Keratinocyte (primary cell): ENCODE measurements at regions not wholly inside any gene's neighbourhood (a gene's known extent, or its start where the extent isn't known, plus 50 kb on each side); places are given as distances from the start of the nearest gene placed in this dataset.

Experiments
- DNase-seq: peaks from one replicate; pipeline ENCODE4 v3.0.0-alpha.2; 2011; ENCODE audit warnings: low read depth, missing footprints, low spot score
- FAIRE-seq: peaks from 2 replicates; lab custom pipeline; 2011; peaks lifted over from hg19 to GRCh38; lab: Jason Lieb, UNC
- H2AFZ ChIP-seq: 2 replicates; pipeline ENCODE4 v1.6.0; 2012; ENCODE audit warnings: low read length, control low read depth, inconsistent platforms; ENCODE audit not compliant: control insufficient read depth
- H3K27ac ChIP-seq: 2 replicates; pipeline ENCODE4 v1.5.1; 2011; ENCODE audit warnings: low read length; ENCODE audit not compliant: control insufficient read depth, insufficient read depth
- H3K27me3 ChIP-seq: 3 replicates; pipeline ENCODE4 v1.6.0; 2011; ENCODE audit warnings: low read length; ENCODE audit not compliant: control insufficient read depth, insufficient read depth; ENCODE audit errors: extremely low read depth
- H3K36me3 ChIP-seq, 2 experiments: 2 replicates in 1 of 2; 3 replicates in 1 of 2; pipeline ENCODE4 v1.5.1; 2011; ENCODE audit warnings: low read length in 2 of 2, mild to moderate bottlenecking in 1 of 2; ENCODE audit not compliant: control insufficient read depth in 2 of 2, insufficient read depth in 2 of 2; ENCODE audit errors: extremely low read depth in 1 of 2
- H3K4me1 ChIP-seq: 3 replicates; pipeline ENCODE4 v1.5.1; 2011; ENCODE audit warnings: low read length; ENCODE audit not compliant: control insufficient read depth, insufficient read depth; ENCODE audit errors: extremely low read depth
- H3K4me2 ChIP-seq: 3 replicates; pipeline ENCODE4 v1.6.0; 2011; ENCODE audit warnings: low read depth, low read length; ENCODE audit not compliant: control insufficient read depth, insufficient read depth; ENCODE audit errors: extremely low read depth
- H3K4me3 ChIP-seq, 3 experiments: fragments of 200-600 bp in 1 of 3; sonication (generic) in 1 of 3; 2 replicates in 2 of 3; 3 replicates in 1 of 3; pipeline ENCODE4 v1.5.1; 2011 to 2016; ENCODE audit warnings: low read length in 3 of 3, mild to moderate bottlenecking in 3 of 3, control low read depth in 2 of 3, inconsistent platforms in 1 of 3, low read depth in 1 of 3, mixed read lengths in 1 of 3, mixed run types in 1 of 3, moderate library complexity in 1 of 3; ENCODE audit not compliant: control insufficient read depth in 2 of 3, insufficient read depth in 2 of 3; ENCODE audit errors: extremely low read depth in 1 of 3
- H3K79me2 ChIP-seq: 2 replicates; pipeline ENCODE4 v1.6.0; 2012; ENCODE audit warnings: low read length; ENCODE audit not compliant: control insufficient read depth, insufficient read depth
- H3K9ac ChIP-seq: 3 replicates; pipeline ENCODE4 v1.6.0; 2011; ENCODE audit warnings: low read length; ENCODE audit not compliant: control insufficient read depth, insufficient read depth; ENCODE audit errors: extremely low read depth
- H3K9me1 ChIP-seq: 3 replicates; pipeline ENCODE4 v1.6.0; 2011; ENCODE audit warnings: low read length; ENCODE audit not compliant: control insufficient read depth, insufficient read depth; ENCODE audit errors: extremely low read depth
- H3K9me3 ChIP-seq: 2 replicates; pipeline ENCODE4 v1.5.1; 2012; ENCODE audit warnings: low read depth, low read length; ENCODE audit not compliant: control insufficient read depth
- H4K20me1 ChIP-seq: 3 replicates; pipeline ENCODE4 v1.6.0; 2011; ENCODE audit warnings: low read length; ENCODE audit not compliant: control insufficient read depth, insufficient read depth; ENCODE audit errors: extremely low read depth
- EZH2 ChIP-seq: IDR thresholded peaks from one replicate; pipeline ENCODE4 v1.6.1; 2012; ENCODE audit warnings: inconsistent platforms, mild to moderate bottlenecking, low read length, moderate library complexity
- dilution Hi-C: fragments of 300-500 bp; cut with MboI; formaldehyde crosslinking; loops from one replicate; pipeline ENCODE4 v1.7.0; 2020; ENCODE audit warnings: low sequenced_read_pairs; ENCODE audit not compliant: extremely low pct_ligation_motif_present
- TF ChIP-seq, protein P1 (sequence below), 3 experiments: IDR thresholded peaks in 1 of 3; conservative IDR thresholded peaks in 1 of 3; optimal IDR thresholded peaks in 1 of 3; 2 replicates in 2 of 3; 3 replicates in 1 of 3; pipeline versions ENCODE3 to v1.5.1; 2011; ENCODE audit warnings: low read length in 3 of 3, mild to moderate bottlenecking in 3 of 3, moderate library complexity in 2 of 3, control low read depth in 1 of 3, inconsistent platforms in 1 of 3; ENCODE audit not compliant: insufficient read depth in 2 of 3; ENCODE audit errors: extremely low read depth in 1 of 3

DNA sequence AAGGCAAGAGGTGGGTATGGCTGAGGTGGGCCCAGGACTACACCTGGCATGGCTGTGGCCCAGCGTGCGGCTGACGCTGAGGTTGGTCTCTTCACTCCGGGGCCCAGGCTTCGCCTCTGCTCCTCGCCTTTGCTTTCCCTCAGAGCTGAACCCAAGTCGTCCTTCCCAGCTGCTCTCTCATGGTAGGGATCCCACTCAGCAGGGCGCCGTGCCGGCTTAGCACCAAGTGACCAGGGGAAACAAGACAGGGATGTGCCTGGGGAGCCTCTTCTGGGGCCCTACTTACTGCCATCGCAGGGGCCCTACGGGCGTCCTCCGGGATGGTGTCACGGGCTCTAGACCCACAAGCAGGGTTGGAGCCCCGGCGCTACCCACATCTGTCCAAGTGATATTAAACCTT, 138.1 kb upstream of the ALKAL2 start:
- no peak overlapping the region for H3K27ac ChIP-seq
- no peak for FAIRE-seq
- TF ChIP-seq EZH2, result no peak
- TF ChIP-seq, protein P1, sequence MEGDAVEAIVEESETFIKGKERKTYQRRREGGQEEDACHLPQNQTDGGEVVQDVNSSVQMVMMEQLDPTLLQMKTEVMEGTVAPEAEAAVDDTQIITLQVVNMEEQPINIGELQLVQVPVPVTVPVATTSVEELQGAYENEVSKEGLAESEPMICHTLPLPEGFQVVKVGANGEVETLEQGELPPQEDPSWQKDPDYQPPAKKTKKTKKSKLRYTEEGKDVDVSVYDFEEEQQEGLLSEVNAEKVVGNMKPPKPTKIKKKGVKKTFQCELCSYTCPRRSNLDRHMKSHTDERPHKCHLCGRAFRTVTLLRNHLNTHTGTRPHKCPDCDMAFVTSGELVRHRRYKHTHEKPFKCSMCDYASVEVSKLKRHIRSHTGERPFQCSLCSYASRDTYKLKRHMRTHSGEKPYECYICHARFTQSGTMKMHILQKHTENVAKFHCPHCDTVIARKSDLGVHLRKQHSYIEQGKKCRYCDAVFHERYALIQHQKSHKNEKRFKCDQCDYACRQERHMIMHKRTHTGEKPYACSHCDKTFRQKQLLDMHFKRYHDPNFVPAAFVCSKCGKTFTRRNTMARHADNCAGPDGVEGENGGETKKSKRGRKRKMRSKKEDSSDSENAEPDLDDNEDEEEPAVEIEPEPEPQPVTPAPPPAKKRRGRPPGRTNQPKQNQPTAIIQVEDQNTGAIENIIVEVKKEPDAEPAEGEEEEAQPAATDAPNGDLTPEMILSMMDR (optimal IDR thresholded peaks at IDR 0.05 in 1 of 3, IDR thresholded peaks at IDR 0.05 in 1 of 3, conservative IDR thresholded peaks at IDR 0.05 in 1 of 3; ENCODE audit: extremely low read depth in 1 of 3, insufficient read depth in 2 of 3, low read length in 3 of 3), result no peak

GRCh38 chr2:425243-425642, 137.4 kb upstream of the ALKAL2 start:
- no peak for FAIRE-seq
- Histone ChIP-seq H2AFZ (peak overlapping the region; percentile 13), H3K36me3 (no peaks in the 10 kb centered on the region), H3K27ac (peak overlapping the region; percentile 72), H3K9ac (no peak overlapping the region), H3K9me1 (no peaks in the 10 kb centered on the region), H3K79me2 (no peaks in the 10 kb centered on the region), H3K9me3 (no peaks in the 10 kb centered on the region), H3K4me2 (peak overlapping the region; percentile 48), H3K4me1 (peaks cover 9% of the 10 kb centered on the region), H4K20me1 (no peaks in the 10 kb centered on the region), H3K4me3 (no peak overlapping the region), H3K27me3 (no peaks in the 10 kb centered on the region)
- dilution Hi-C loops, result no loop called here
- TF ChIP-seq, protein P1 (optimal IDR thresholded peaks at IDR 0.05 in 1 of 3, IDR thresholded peaks at IDR 0.05 in 1 of 3, conservative IDR thresholded peaks at IDR 0.05 in 1 of 3; ENCODE audit: extremely low read depth in 1 of 3, insufficient read depth in 2 of 3, low read length in 3 of 3), result no peak
- TF ChIP-seq EZH2, result no peak
- DNase-seq, result no peak

More for the DNA sequence above, 138.1 kb upstream of the ALKAL2 start:
- Histone ChIP-seq H3K36me3 (no peaks in the 10 kb centered on the region), H2AFZ (no peak overlapping the region), H3K9ac (no peak overlapping the region), H3K4me2 (no peak overlapping the region), H3K27me3 (no peaks in the 10 kb centered on the region), H3K4me1 (peaks cover 9% of the 10 kb centered on the region), H3K4me3 (no peak overlapping the region), H4K20me1 (no peaks in the 10 kb centered on the region), H3K79me2 (no peaks in the 10 kb centered on the region), H3K9me3 (no peaks in the 10 kb centered on the region), H3K9me1 (no peaks in the 10 kb centered on the region)
- DNase-seq, result no peak
- dilution Hi-C loops, result no loop called here
